ENCODE measurements at regions not wholly inside any gene's neighbourhood (a gene's known extent, or its start where the extent isn't known, plus 50 kb on each side); places are given as distances from the start of the nearest gene placed in this dataset.

DNA sequence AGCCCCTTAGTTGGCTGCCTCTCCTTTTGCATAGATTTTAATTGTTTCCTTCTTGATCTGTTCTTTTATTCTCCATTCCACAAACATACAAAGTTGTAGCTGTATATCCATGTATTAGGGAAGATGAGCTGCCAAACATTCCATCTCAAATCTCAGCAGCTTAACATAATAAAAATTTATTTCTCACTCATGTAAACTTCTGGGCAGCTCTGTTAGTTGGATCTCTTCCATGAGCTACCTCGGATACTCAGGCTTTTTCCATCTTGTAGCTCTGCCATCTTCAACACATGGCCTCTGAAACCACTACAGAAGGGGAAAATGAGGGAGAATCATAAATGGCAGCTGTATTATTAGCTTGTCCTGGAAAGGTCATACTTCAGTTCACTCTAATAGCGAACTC, 149.4 kb upstream of the BMP2 start:
- no peak overlapping the region for H3K4me3 Mint-ChIP-seq
- no peak for DNase-seq (ENCODE audit: low spot score)
- peaks cover 3% of the 10 kb centered on the region for H3K4me1 Mint-ChIP-seq
- TF ChIP-seq, protein P1, sequence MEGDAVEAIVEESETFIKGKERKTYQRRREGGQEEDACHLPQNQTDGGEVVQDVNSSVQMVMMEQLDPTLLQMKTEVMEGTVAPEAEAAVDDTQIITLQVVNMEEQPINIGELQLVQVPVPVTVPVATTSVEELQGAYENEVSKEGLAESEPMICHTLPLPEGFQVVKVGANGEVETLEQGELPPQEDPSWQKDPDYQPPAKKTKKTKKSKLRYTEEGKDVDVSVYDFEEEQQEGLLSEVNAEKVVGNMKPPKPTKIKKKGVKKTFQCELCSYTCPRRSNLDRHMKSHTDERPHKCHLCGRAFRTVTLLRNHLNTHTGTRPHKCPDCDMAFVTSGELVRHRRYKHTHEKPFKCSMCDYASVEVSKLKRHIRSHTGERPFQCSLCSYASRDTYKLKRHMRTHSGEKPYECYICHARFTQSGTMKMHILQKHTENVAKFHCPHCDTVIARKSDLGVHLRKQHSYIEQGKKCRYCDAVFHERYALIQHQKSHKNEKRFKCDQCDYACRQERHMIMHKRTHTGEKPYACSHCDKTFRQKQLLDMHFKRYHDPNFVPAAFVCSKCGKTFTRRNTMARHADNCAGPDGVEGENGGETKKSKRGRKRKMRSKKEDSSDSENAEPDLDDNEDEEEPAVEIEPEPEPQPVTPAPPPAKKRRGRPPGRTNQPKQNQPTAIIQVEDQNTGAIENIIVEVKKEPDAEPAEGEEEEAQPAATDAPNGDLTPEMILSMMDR (IDR thresholded peaks at IDR 0.05): no peak
- TF ChIP-seq MXD4 (CRISPR knock-in tag; IDR thresholded peaks at IDR 0.05; ENCODE audit: borderline replicate concordance): no peak
- TF ChIP-seq TEAD1 (CRISPR knock-in tag; IDR thresholded peaks at IDR 0.05): no peak
- no peak for TF ChIP-seq FOXJ3 (CRISPR knock-in tag; IDR thresholded peaks at IDR 0.05; ENCODE audit: borderline replicate concordance)
- TF ChIP-seq, protein P2, sequence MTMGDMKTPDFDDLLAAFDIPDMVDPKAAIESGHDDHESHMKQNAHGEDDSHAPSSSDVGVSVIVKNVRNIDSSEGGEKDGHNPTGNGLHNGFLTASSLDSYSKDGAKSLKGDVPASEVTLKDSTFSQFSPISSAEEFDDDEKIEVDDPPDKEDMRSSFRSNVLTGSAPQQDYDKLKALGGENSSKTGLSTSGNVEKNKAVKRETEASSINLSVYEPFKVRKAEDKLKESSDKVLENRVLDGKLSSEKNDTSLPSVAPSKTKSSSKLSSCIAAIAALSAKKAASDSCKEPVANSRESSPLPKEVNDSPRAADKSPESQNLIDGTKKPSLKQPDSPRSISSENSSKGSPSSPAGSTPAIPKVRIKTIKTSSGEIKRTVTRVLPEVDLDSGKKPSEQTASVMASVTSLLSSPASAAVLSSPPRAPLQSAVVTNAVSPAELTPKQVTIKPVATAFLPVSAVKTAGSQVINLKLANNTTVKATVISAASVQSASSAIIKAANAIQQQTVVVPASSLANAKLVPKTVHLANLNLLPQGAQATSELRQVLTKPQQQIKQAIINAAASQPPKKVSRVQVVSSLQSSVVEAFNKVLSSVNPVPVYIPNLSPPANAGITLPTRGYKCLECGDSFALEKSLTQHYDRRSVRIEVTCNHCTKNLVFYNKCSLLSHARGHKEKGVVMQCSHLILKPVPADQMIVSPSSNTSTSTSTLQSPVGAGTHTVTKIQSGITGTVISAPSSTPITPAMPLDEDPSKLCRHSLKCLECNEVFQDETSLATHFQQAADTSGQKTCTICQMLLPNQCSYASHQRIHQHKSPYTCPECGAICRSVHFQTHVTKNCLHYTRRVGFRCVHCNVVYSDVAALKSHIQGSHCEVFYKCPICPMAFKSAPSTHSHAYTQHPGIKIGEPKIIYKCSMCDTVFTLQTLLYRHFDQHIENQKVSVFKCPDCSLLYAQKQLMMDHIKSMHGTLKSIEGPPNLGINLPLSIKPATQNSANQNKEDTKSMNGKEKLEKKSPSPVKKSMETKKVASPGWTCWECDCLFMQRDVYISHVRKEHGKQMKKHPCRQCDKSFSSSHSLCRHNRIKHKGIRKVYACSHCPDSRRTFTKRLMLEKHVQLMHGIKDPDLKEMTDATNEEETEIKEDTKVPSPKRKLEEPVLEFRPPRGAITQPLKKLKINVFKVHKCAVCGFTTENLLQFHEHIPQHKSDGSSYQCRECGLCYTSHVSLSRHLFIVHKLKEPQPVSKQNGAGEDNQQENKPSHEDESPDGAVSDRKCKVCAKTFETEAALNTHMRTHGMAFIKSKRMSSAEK (CRISPR knock-in tag; IDR thresholded peaks at IDR 0.05; ENCODE audit: borderline replicate concordance): no peak
- TF ChIP-seq, protein P3, sequence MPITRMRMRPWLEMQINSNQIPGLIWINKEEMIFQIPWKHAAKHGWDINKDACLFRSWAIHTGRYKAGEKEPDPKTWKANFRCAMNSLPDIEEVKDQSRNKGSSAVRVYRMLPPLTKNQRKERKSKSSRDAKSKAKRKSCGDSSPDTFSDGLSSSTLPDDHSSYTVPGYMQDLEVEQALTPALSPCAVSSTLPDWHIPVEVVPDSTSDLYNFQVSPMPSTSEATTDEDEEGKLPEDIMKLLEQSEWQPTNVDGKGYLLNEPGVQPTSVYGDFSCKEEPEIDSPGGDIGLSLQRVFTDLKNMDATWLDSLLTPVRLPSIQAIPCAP (CRISPR knock-in tag; IDR thresholded peaks at IDR 0.05): no peak
- TF ChIP-seq, protein P4, sequence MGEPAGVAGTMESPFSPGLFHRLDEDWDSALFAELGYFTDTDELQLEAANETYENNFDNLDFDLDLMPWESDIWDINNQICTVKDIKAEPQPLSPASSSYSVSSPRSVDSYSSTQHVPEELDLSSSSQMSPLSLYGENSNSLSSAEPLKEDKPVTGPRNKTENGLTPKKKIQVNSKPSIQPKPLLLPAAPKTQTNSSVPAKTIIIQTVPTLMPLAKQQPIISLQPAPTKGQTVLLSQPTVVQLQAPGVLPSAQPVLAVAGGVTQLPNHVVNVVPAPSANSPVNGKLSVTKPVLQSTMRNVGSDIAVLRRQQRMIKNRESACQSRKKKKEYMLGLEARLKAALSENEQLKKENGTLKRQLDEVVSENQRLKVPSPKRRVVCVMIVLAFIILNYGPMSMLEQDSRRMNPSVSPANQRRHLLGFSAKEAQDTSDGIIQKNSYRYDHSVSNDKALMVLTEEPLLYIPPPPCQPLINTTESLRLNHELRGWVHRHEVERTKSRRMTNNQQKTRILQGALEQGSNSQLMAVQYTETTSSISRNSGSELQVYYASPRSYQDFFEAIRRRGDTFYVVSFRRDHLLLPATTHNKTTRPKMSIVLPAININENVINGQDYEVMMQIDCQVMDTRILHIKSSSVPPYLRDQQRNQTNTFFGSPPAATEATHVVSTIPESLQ (CRISPR knock-in tag; IDR thresholded peaks at IDR 0.05): no peak
- TF ChIP-seq, protein P5, sequence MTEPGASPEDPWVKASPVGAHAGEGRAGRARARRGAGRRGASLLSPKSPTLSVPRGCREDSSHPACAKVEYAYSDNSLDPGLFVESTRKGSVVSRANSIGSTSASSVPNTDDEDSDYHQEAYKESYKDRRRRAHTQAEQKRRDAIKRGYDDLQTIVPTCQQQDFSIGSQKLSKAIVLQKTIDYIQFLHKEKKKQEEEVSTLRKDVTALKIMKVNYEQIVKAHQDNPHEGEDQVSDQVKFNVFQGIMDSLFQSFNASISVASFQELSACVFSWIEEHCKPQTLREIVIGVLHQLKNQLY (CRISPR knock-in tag; IDR thresholded peaks at IDR 0.05): no peak
- TF ChIP-seq, protein P6, sequence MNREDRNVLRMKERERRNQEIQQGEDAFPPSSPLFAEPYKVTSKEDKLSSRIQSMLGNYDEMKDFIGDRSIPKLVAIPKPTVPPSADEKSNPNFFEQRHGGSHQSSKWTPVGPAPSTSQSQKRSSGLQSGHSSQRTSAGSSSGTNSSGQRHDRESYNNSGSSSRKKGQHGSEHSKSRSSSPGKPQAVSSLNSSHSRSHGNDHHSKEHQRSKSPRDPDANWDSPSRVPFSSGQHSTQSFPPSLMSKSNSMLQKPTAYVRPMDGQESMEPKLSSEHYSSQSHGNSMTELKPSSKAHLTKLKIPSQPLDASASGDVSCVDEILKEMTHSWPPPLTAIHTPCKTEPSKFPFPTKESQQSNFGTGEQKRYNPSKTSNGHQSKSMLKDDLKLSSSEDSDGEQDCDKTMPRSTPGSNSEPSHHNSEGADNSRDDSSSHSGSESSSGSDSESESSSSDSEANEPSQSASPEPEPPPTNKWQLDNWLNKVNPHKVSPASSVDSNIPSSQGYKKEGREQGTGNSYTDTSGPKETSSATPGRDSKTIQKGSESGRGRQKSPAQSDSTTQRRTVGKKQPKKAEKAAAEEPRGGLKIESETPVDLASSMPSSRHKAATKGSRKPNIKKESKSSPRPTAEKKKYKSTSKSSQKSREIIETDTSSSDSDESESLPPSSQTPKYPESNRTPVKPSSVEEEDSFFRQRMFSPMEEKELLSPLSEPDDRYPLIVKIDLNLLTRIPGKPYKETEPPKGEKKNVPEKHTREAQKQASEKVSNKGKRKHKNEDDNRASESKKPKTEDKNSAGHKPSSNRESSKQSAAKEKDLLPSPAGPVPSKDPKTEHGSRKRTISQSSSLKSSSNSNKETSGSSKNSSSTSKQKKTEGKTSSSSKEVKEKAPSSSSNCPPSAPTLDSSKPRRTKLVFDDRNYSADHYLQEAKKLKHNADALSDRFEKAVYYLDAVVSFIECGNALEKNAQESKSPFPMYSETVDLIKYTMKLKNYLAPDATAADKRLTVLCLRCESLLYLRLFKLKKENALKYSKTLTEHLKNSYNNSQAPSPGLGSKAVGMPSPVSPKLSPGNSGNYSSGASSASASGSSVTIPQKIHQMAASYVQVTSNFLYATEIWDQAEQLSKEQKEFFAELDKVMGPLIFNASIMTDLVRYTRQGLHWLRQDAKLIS (CRISPR knock-in tag; IDR thresholded peaks at IDR 0.05; ENCODE audit: borderline replicate concordance): no peak
- TF ChIP-seq, protein P7, sequence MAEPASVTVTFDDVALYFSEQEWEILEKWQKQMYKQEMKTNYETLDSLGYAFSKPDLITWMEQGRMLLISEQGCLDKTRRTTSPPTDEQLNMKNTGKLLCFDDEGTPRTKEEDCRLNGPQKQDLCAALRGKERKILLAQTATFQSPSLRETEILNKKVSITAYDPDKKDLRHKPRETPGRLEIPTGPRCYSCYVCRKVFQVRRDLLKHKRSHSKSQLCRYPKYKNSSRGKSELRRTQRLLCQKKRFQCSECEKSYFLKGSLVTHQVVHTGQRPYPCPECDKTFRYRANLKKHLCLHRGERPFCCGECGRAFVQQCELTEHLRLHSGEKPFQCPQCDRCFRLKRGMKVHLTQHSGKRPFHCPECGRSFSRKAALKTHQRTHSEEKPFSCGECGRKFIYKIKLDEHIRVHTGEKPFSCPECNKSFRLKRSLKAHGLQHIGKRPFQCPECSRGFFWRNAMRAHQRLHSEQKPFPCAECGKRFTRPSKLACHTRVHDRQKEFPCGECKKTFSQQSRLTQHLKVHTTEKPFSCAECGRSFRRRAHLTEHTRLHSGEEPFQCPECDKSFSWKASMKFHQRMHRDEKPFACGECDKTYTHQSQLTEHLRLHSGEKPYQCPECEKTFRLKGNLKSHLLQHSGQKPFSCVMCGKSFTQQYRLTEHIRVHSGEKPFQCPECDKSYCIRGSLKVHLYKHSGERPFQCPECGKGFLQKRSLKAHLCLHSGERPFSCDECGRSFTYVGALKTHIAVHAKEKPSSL (CRISPR knock-in tag; conservative IDR thresholded peaks at IDR 0.05): no peak
- TF ChIP-seq CREB1 (CRISPR knock-in tag; IDR thresholded peaks at IDR 0.05): no peak
- no peaks in the 10 kb centered on the region for H3K9me3 Mint-ChIP-seq
- ATAC-seq: no peak
- POLR2A ChIA-PET: no interaction called here
- H3K36me3 Mint-ChIP-seq: no peaks in the 10 kb centered on the region
- CTCF ChIA-PET: interaction anchor here (0.8 kb wide), 1 partner anchor 9 kb away, joined by 3 read pairs; no protein-coding TSS in a partner anchor
- H3K27ac Mint-ChIP-seq: no peak overlapping the region
- H3K27me3 Mint-ChIP-seq (ENCODE audit: low read depth): no peaks in the 10 kb centered on the region
